ENCODE measurements at regions not wholly inside any gene's neighbourhood (a gene's known extent, or its start where the extent isn't known, plus 50 kb on each side); places are given as distances from the start of the nearest gene placed in this dataset.

- TF ChIP-seq, protein P1, sequence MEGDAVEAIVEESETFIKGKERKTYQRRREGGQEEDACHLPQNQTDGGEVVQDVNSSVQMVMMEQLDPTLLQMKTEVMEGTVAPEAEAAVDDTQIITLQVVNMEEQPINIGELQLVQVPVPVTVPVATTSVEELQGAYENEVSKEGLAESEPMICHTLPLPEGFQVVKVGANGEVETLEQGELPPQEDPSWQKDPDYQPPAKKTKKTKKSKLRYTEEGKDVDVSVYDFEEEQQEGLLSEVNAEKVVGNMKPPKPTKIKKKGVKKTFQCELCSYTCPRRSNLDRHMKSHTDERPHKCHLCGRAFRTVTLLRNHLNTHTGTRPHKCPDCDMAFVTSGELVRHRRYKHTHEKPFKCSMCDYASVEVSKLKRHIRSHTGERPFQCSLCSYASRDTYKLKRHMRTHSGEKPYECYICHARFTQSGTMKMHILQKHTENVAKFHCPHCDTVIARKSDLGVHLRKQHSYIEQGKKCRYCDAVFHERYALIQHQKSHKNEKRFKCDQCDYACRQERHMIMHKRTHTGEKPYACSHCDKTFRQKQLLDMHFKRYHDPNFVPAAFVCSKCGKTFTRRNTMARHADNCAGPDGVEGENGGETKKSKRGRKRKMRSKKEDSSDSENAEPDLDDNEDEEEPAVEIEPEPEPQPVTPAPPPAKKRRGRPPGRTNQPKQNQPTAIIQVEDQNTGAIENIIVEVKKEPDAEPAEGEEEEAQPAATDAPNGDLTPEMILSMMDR (IDR thresholded peaks at IDR 0.05) = no peak
- TF ChIP-seq POLR2AphosphoS5 (IDR thresholded peaks at IDR 0.05; ENCODE audit: low read depth, low read length) = no peak
- TF ChIP-seq REST (IDR thresholded peaks at IDR 0.05; ENCODE audit: insufficient read depth in 1 of 2, low read depth in 2 of 2, low read length in 1 of 2) = no peak
- TF ChIP-seq TCF7L2 (IDR thresholded peaks at IDR 0.05; ENCODE audit: low read depth, low read length) = no peak
These were observed 169.8 kb downstream of the TRIM43 start for GRCh38 chr2:95761556-95761955.

Data from Panc1 (cell line).